G401 (cell line): ENCODE measurements at regions not wholly inside any gene's neighbourhood (a gene's known extent, or its start where the extent isn't known, plus 50 kb on each side); places are given as distances from the start of the nearest gene placed in this dataset.

Source experiments
- DNase-seq: peaks from one replicate; pipeline ENCODE4 v3.0.0-alpha.2; 2015; ENCODE audit warnings: low spot score
- in situ Hi-C: cut with HindIII; loops from 2 replicates; pipeline ENCODE4 v1.10.0; 2016; ENCODE audit warnings: low sequenced_read_pairs, mixed read lengths

DNA sequence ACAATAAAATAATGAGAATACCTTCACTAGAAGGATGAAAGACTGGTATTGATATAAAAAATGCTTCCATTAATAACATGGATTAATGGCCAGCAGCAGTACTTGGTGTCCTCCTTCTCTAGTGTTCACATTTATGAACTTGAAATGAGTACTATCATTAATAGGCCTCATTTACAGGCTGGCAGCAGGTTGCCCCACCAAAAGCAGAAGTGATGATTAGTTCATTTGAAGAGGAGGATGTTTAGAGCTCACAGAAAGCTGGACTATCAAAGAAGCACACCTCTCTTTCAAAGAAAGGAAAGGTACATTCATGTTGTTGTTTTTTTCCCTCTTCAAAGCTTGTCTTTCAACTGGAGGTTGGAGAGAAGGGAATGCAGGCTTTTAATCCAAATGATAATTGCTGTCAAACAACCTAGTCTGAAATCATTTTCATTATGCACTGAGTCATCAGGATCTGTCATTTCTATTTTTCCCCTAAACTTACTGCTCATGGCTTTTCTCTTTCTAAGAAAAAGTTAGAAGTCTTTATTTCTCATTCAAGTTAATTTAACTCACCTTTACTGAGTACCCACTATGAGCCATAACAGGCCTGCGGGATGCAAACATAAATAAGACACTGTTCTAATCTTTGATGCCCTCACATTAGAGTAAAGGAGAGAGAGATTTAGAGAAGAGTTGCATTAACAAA is 157.9 kb upstream of the GRIP1 start:
- in situ Hi-C loops = no loop called here
- DNase-seq = no peak

GRCh38 chr12:66837311-66837627 is 158.4 kb upstream of the GRIP1 start:
- no peak for DNase-seq
- in situ Hi-C loops = no loop called here

DNA sequence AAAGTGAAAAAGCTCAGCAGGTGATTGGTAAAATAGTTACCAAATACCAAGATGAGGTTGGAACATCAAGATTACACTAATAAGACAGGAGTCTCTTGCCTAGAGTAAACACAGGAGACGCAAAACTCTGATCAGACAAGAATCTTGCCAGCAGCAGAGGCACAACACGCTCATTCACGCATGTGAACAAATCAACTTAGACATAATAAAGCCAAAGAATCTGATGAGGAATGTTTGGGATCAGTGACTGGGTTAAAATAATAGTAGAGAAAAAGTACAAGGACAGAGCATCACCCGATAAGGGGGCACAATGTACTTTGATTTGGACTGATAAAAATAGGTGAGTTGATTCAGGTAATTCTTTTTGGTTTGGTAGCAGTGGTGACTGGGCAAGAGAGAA is 159.5 kb upstream of the GRIP1 start:
- in situ Hi-C loops = no loop called here

GRCh38 chr12:66848967-66849366 is 170.1 kb upstream of the GRIP1 start:
- no peak for DNase-seq
- in situ Hi-C loops = no loop called here

More for the DNA sequence above, 159.5 kb upstream of the GRIP1 start:
- DNase-seq = no peak

DNA sequence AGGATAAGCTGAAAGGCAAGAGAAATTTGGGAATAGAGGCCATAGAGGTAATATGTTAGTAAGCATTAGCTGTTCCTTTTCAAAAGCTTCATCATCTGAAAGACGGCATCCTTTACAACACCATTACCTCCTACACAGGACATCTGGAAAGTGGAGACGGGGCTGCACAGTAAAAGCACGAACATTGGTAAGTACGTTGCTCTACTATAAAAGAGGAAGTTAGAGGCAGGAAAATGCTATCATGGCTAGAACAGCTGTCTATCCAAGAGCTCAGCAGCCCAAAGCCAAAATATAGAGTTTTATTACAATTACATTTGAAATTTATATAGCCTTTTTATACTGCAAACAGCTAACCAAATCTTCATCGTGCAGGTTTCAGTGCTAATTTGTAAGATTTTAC is 172.3 kb upstream of the GRIP1 start:
- DNase-seq = no peak
- in situ Hi-C loops = no loop called here

DNA sequence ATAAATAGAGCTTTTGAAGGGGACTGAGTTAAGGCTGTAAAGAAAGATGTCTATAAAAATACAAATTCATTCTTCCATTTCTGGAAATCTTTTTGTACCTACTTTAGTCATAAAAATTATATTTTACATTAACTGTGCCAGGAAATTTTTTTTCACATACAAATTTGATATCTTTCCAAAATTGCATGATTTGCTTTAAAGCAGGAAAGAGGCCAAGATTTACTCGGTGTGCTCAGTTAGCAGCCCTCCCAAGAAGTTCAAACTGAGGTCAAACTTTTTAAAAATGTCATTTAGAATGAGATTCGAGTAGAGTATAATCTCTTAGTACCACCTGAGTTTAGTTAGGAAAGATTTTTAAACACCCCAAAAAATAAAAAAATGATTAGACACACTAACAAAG is 173.2 kb upstream of the GRIP1 start:
- DNase-seq = no peak
- in situ Hi-C loops = no loop called here

DNA sequence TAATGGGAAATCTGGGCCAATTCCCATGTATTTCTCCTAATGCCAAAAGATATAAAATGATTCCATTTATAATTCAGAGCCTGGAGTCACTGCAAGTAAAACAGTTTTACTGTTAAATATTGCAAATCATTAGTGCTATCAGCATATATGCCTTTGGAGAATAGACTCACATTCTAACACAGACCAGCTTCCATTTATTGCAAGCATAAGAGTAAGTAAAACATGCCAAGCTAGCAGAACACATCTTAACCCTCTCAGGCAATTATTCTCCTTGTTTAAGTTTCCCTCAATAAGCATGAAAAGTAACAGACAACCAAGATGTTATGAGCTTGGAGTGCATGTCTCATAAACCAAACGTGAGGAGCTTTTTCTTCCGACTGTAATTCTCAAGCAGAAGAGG is 173.9 kb upstream of the GRIP1 start:
- in situ Hi-C loops = no loop called here
- no peak for DNase-seq

DNA sequence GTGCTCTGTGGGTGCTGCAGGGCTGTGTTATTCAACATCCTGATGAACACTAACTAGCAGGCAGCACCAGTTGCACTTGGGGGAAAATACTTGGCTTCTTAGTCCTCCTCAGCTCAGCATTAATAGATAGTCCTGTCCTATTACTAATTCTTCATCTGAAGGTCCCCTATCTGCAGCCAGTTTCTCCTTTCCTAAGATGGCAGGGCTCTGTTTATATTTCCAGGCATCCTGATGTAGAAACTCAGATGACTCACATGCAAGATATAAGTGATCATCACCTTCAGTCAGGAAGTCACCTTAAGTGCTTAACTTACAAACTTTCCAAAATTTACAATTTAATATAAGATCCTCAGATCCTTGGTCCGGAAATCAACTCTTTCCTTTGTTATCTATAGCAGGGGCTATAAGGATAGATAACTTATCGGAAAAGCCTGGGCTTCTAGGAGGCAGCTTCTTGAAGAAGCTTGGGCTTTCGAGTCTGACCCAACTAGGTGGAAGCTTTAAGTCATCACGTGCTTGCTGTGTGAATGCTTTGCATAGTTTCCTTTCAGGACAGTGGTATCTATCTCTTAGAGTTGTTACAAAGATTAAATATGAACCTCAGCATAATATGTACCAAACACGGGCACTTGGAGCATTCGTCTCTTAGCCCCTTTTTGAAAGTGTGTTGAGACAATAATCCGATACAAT is 181.0 kb upstream of the GRIP1 start:
- in situ Hi-C loops = no loop called here
- DNase-seq = no peak

DNA sequence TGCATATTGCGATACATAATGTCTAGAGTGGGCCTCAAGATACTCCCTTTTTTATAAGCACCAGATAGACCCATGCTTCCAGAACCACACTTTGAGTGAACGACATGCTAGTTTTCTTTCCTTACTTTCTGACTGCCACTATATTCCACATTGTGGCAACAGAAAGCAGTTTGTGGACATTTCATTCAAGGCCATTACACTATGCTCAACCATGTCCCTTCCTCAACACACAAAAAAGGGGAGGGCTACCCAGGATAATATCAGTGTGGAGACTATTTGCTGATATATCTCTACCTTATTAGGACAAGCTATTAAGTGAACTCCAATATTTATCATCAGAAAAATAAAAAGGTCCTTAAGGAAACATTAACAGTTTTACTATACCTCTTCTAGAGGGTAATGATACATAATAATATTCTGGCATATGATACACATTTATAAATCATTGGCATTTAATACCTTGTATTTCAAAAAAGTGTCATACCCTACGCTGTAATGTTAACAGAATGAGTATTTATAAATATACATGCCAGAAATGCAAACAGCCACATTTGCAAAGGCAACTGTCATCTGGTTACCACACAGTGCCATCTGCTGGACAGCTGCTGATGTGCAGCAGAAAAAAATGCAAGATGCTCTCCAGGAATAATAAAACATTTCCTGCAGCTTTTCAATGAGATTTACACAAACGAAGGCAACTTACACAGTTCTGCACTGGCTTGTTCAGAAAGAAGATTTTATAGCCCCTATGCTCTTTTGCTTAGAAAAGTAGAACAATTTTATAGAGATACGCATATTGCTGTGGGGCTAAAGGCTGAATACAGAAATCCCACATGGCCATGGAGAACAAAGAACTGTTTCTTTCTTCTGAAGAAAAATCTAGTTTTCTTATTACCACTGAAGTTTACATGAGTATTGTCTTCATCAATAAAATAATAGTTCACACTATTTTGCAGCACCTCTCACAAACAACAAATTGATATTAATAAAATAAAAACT is 182.2 kb upstream of the GRIP1 start:
- in situ Hi-C loops = no loop called here
- peak; percentile 61 for DNase-seq

- in situ Hi-C loops = no loop called here
- no peak for DNase-seq
These were observed 183.6 kb upstream of the GRIP1 start for GRCh38 chr12:66862356-66862985.

- DNase-seq = no peak
- in situ Hi-C loops = no loop called here
These were observed 184.4 kb upstream of the GRIP1 start for GRCh38 chr12:66863276-66863675.

- in situ Hi-C loops = no loop called here
- no peak for DNase-seq
These were observed 199.0 kb upstream of the GRIP1 start for GRCh38 chr12:66877925-66878324.

DNA sequence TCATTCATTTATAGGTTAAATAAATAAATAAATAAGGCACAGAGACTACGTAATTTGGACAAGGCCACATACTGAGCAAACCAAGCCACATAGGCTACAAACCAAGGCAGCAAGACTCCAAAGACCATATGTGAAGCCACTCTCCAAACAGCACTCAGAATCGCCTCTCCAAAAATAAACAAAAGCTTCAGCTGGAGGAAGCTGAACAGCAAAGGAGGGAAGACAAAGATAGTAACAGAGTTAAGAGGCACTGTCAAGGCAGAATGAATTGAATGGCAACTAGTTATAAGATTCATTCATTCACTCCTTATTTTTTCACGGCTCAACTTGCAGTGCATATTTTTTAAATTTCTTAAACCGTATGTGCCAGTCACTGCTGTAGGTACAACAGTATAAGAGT is 200.5 kb upstream of the GRIP1 start:
- in situ Hi-C loops = no loop called here

GRCh38 chr12:66881386-66881785 is 202.5 kb upstream of the GRIP1 start:
- DNase-seq = no peak
- in situ Hi-C loops = no loop called here

More for the DNA sequence above, 200.5 kb upstream of the GRIP1 start:
- no peak for DNase-seq

GRCh38 chr12:66884091-66884490 is 205.2 kb upstream of the GRIP1 start:
- in situ Hi-C loops = no loop called here
- DNase-seq = no peak

DNA sequence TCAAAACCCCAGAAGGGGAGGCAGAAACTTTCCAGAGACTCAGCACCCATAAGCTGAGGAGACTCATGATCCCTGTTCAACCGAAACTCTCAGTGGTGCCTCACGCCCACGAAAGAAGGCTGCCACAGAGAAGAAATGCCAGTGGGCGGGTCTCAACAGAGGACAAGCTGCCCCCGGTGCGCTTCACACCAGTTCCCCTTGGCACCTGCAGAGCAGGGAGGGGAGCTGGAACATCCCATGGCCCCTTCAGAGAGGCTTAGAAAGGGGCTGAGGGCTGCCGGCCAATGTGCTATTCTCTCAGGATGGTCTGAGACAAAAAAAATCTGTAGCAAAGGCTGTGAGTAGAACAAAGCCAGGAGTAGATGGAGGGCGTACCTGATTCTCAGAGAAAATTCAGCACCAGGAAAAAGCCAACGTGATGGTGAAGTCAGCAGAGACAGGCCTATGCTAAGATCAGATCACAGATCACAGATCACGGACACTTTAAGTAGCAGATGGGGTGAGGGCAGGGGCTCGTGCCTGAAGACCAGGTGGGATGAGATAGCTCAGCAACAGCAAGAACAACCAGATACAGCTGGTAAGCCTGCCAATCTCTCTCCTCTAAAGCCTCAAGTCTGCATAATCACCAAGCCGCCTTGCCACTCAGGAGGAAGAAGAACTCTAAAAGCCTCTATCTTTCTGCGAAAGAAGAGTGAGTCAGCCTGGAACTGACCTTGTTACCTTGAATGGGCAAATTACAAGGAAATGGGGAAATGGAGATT is 206.4 kb upstream of the GRIP1 start:
- in situ Hi-C loops = no loop called here
- DNase-seq = no peak

DNA sequence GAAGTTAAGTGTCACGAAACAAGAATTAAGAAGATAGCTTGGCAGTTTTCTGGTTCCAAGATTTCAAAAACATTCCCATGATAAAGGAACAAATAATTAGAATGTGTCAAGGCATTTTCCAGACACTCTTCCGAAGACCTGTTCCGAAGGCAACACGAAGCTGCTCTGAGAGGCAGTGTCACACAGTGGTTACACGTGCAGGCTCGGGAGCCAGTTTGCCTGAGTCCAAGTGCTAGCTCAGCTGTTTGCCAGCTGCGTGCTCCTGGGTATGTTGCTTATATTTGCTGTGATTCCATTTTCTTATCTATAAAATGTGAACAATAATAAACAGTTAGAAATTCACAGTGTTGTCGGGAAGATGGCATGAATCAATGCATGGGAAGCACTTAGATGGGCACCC is 217.9 kb upstream of the GRIP1 start:
- in situ Hi-C loops = no loop called here

GRCh38 chr12:66898700-66899469 is 220.0 kb upstream of the GRIP1 start:
- no peak for DNase-seq
- in situ Hi-C loops = no loop called here

More for the DNA sequence above, 217.9 kb upstream of the GRIP1 start:
- DNase-seq = no peak
